Nephron progenitor cell (in vitro differentiated cells): ENCODE measurements at regions not wholly inside any gene's neighbourhood (a gene's known extent, or its start where the extent isn't known, plus 50 kb on each side); places are given as distances from the start of the nearest gene placed in this dataset.
"Not testable (repeated sequence)": the region's sequence is repeated elsewhere in the genome, so short reads cannot be mapped to it uniquely, and the experiment has no call there.

Source experiments
- DNase-seq: peaks from one replicate; pipeline ENCODE4 v3.0.0; 2021
- H3K27ac Mint-ChIP-seq: 2 replicates; pipeline ENCODE4 v1.8.0; 2021; ENCODE audit warnings: mild to moderate bottlenecking, moderate library complexity, mixed read lengths
- H3K27me3 Mint-ChIP-seq: 2 replicates; pipeline ENCODE4 v1.8.0; 2021; ENCODE audit warnings: mild to moderate bottlenecking, low read depth, mixed read lengths; ENCODE audit not compliant: poor library complexity
- H3K36me3 Mint-ChIP-seq: 2 replicates; pipeline ENCODE4 v1.8.0; 2021; ENCODE audit warnings: low read depth, mixed read lengths
- H3K4me1 Mint-ChIP-seq: 2 replicates; pipeline ENCODE4 v1.8.0; 2021; ENCODE audit warnings: mixed read lengths
- H3K4me3 Mint-ChIP-seq: 2 replicates; pipeline ENCODE4 v1.8.0; 2021; ENCODE audit warnings: mild to moderate bottlenecking, moderate library complexity, mixed read lengths
- H3K9me3 Mint-ChIP-seq: 2 replicates; pipeline ENCODE4 v1.8.0; 2021; ENCODE audit warnings: mild to moderate bottlenecking, moderate library complexity, mixed read lengths
- CTCF ChIP-seq: fragments of 200-600 bp; sonication (generic); IDR thresholded peaks from 2 replicates; pipeline ENCODE4 v1.5.0; 2021; ENCODE audit warnings: antibody characterized with exemption

GRCh38 chr3:67064105-67064504 is 66.0 kb downstream of the KBTBD8 start:
- H3K27ac Mint-ChIP-seq: no peak overlapping the region
- DNase-seq: no peak
- no peaks in the 10 kb centered on the region for H3K27me3 Mint-ChIP-seq
- H3K4me3 Mint-ChIP-seq: no peak overlapping the region
- peaks cover 14% of the 10 kb centered on the region for H3K9me3 Mint-ChIP-seq
- H3K36me3 Mint-ChIP-seq: no peaks in the 10 kb centered on the region
- no peak for TF ChIP-seq CTCF
- no peaks in the 10 kb centered on the region for H3K4me1 Mint-ChIP-seq

GRCh38 chr3:67067251-67067650 is 69.1 kb downstream of the KBTBD8 start:
- H3K4me3 Mint-ChIP-seq: no peak overlapping the region
- H3K36me3 Mint-ChIP-seq: no peaks in the 10 kb centered on the region
- no peaks in the 10 kb centered on the region for H3K9me3 Mint-ChIP-seq
- H3K27ac Mint-ChIP-seq: no peak overlapping the region
- no peak for TF ChIP-seq CTCF
- no peak for DNase-seq
- peaks cover 8% of the 10 kb centered on the region for H3K4me1 Mint-ChIP-seq
- no peaks in the 10 kb centered on the region for H3K27me3 Mint-ChIP-seq

GRCh38 chr3:67072640-67073039 is 74.5 kb downstream of the KBTBD8 start:
- H3K4me3 Mint-ChIP-seq, H3K9me3 Mint-ChIP-seq, H3K36me3 Mint-ChIP-seq, H3K27me3 Mint-ChIP-seq, H3K27ac Mint-ChIP-seq, DNase-seq: not testable (repeated sequence)
- peaks cover 14% of the 10 kb centered on the region for H3K4me1 Mint-ChIP-seq

GRCh38 chr3:67073812-67074211 is 75.7 kb downstream of the KBTBD8 start:
- Mint-ChIP-seq H3K4me1 (peaks cover 14% of the 10 kb centered on the region), H3K27ac (no peak overlapping the region), H3K4me3 (no peak overlapping the region), H3K27me3 (no peaks in the 10 kb centered on the region), H3K9me3 (no peaks in the 10 kb centered on the region), H3K36me3 (no peaks in the 10 kb centered on the region)
- no peak for TF ChIP-seq CTCF
- no peak for DNase-seq

GRCh38 chr3:67075295-67075694 is 77.2 kb downstream of the KBTBD8 start:
- Mint-ChIP-seq H3K4me1 (peaks cover 19% of the 10 kb centered on the region), H3K27me3 (no peaks in the 10 kb centered on the region), H3K4me3 (no peak overlapping the region), H3K27ac (no peak overlapping the region), H3K9me3 (no peaks in the 10 kb centered on the region), H3K36me3 (no peaks in the 10 kb centered on the region)
- DNase-seq: no peak
- TF ChIP-seq CTCF: no peak

- Mint-ChIP-seq H3K27ac (no peak overlapping the region), H3K9me3 (no peaks in the 10 kb centered on the region)
Observed at GRCh38 chr3:67076607-67077006, 78.5 kb downstream of the KBTBD8 start.

More at GRCh38 chr3:67076607-67077006, 78.5 kb downstream of the KBTBD8 start:
- TF ChIP-seq CTCF: no peak
- H3K27me3 Mint-ChIP-seq: no peaks in the 10 kb centered on the region
- no peaks in the 10 kb centered on the region for H3K36me3 Mint-ChIP-seq
- H3K4me1 Mint-ChIP-seq: peaks cover 10% of the 10 kb centered on the region
- no peak for DNase-seq
- no peak overlapping the region for H3K4me3 Mint-ChIP-seq
